ENCODE measurements at regions not wholly inside any gene's neighbourhood (a gene's known extent, or its start where the extent isn't known, plus 50 kb on each side); places are given as distances from the start of the nearest gene placed in this dataset.

- TF ChIP-seq CTCF (IDR thresholded peaks at IDR 0.05) (no peak), POLR2A (IDR thresholded peaks at IDR 0.05) (no peak)
Observed at GRCh38 chrX:113966791-113967190, 617.1 kb upstream of the HTR2C start.
